ENCODE measurements at regions not wholly inside any gene's neighbourhood (a gene's known extent, or its start where the extent isn't known, plus 50 kb on each side); places are given as distances from the start of the nearest gene placed in this dataset.
A peak's percentile ranks its signal among the peaks of the same experiment; 100 is the strongest.

DNA sequence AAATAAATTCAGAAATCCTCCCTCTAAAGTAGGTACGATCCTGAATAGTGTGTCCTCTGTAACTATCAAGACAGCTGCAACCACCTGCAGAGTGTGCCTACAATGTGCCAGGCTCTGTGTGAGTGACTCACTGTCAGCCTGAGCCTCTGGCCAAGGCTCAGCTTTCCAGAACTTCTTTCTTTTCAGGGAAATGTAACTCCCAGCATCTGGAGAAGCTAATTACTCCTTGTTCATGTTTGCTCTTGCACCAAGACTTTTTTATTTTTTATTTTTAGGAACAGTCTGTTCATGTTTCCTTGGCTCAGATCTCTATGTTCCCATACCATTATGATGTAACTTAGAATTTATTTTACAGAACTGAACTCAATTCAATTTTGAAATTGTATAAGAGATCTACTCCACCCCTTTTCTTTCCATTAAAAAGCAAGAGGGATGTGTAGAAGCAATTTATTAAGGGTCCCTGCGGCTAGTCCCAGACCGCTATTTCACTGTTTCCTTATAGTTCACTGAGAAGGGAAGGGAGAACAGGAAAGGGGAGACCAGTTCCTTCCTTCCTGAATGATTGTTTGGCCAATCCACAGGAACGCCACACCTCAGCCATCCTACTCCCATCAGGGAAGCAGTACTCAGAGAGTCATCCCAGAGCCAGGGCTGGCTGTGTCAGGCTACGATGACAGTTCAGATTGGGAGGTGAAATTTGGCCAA is 112.4 kb upstream of the ZNF648 start:
- TF ChIP-seq SPI1 (IDR thresholded peaks at IDR 0.05; ENCODE audit: borderline replicate concordance, low read depth), result no peak
- TF ChIP-seq GABPA (IDR thresholded peaks at IDR 0.05; ENCODE audit: low read depth), result no peak
- TF ChIP-seq, protein P1, sequence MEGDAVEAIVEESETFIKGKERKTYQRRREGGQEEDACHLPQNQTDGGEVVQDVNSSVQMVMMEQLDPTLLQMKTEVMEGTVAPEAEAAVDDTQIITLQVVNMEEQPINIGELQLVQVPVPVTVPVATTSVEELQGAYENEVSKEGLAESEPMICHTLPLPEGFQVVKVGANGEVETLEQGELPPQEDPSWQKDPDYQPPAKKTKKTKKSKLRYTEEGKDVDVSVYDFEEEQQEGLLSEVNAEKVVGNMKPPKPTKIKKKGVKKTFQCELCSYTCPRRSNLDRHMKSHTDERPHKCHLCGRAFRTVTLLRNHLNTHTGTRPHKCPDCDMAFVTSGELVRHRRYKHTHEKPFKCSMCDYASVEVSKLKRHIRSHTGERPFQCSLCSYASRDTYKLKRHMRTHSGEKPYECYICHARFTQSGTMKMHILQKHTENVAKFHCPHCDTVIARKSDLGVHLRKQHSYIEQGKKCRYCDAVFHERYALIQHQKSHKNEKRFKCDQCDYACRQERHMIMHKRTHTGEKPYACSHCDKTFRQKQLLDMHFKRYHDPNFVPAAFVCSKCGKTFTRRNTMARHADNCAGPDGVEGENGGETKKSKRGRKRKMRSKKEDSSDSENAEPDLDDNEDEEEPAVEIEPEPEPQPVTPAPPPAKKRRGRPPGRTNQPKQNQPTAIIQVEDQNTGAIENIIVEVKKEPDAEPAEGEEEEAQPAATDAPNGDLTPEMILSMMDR (IDR thresholded peaks at IDR 0.05; ENCODE audit: insufficient read depth, low read length), result no peak
- TF ChIP-seq POLR2AphosphoS5 (IDR thresholded peaks at IDR 0.05; ENCODE audit: low read depth), result no peak
- TF ChIP-seq, protein P2, sequence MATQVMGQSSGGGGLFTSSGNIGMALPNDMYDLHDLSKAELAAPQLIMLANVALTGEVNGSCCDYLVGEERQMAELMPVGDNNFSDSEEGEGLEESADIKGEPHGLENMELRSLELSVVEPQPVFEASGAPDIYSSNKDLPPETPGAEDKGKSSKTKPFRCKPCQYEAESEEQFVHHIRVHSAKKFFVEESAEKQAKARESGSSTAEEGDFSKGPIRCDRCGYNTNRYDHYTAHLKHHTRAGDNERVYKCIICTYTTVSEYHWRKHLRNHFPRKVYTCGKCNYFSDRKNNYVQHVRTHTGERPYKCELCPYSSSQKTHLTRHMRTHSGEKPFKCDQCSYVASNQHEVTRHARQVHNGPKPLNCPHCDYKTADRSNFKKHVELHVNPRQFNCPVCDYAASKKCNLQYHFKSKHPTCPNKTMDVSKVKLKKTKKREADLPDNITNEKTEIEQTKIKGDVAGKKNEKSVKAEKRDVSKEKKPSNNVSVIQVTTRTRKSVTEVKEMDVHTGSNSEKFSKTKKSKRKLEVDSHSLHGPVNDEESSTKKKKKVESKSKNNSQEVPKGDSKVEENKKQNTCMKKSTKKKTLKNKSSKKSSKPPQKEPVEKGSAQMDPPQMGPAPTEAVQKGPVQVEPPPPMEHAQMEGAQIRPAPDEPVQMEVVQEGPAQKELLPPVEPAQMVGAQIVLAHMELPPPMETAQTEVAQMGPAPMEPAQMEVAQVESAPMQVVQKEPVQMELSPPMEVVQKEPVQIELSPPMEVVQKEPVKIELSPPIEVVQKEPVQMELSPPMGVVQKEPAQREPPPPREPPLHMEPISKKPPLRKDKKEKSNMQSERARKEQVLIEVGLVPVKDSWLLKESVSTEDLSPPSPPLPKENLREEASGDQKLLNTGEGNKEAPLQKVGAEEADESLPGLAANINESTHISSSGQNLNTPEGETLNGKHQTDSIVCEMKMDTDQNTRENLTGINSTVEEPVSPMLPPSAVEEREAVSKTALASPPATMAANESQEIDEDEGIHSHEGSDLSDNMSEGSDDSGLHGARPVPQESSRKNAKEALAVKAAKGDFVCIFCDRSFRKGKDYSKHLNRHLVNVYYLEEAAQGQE (IDR thresholded peaks at IDR 0.05; ENCODE audit: insufficient replicate concordance, low read depth), result no peak
- H3K27me3 ChIP-seq (ENCODE audit: insufficient read depth, poor library complexity, severe bottlenecking), result no peaks in the 10 kb centered on the region
- no peak for DNase-seq (ENCODE audit: low read depth in 1 of 2, low spot score in 1 of 2)
- H3K4me3 ChIP-seq (replicated peaks; ENCODE audit: insufficient read depth, low read length), result no peak overlapping the region
- no peak overlapping the region for H3K27ac ChIP-seq (replicated peaks)

DNA sequence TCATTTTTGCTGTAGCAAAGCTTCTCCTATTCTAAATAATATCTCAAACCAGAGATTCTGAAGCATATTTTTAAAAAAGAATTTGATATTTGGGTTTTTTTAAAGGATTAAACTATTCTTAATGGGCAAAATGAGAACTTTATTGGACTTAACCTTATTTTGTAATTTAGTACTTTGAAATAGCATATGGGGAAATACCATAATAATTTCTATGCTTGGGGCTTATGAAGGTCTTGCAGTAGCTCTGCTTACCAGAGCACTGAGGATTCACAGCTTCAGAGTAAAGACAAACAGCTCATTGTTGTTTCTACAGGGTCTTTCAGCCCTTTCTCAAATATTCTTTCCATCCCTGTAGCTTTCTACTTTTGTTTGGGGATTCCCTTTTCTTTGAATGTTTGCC is 111.2 kb upstream of the ZNF648 start:
- no peak for DNase-seq (ENCODE audit: low read depth in 1 of 2, low spot score in 1 of 2)
- no peaks in the 10 kb centered on the region for H3K27me3 ChIP-seq (ENCODE audit: insufficient read depth, poor library complexity, severe bottlenecking)
- H3K4me3 ChIP-seq (replicated peaks; ENCODE audit: insufficient read depth, low read length), result no peak overlapping the region
- TF ChIP-seq, protein P1 (IDR thresholded peaks at IDR 0.05; ENCODE audit: insufficient read depth, low read length), result no peak
- no peak overlapping the region for H3K27ac ChIP-seq (replicated peaks)

DNA sequence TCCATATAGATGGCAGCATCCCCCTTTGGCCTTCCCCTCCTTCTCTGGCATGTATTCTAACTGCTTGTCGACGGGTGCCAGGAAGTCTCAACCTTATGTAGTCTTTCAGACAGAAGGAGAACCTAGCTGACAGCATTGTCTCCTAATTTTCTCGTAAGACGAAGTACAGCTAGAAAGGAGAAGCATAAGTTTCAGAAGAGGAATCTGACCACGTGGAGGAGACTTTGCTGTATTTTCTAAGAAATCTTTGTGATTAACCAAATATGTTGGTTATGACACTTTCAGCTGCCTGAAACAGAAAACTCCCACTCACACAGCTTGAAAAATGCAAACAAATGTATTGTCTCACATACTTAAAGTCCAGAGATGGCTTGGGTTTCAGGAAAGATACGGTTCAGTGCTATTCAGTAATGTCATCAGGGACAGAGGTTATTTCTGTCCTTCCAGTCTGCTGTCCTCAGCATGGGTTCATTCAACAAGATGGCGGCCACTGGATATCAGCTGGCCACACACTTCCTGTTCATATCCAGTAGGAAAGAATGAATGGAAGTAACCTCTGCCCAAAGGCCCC is 109.5 kb upstream of the ZNF648 start:
- peak; percentile 43 to 57 for DNase-seq (ENCODE audit: low read depth in 1 of 2, low spot score in 1 of 2)
- Histone ChIP-seq H3K4me3 (replicated peaks; ENCODE audit: insufficient read depth, low read length) (no peak overlapping the region), H3K27ac (replicated peaks) (peak overlapping the region; percentile 67), H3K27me3 (ENCODE audit: insufficient read depth, poor library complexity, severe bottlenecking) (no peaks in the 10 kb centered on the region)
- TF ChIP-seq GABPA (IDR thresholded peaks at IDR 0.05; ENCODE audit: low read depth) (no peak), SPI1 (IDR thresholded peaks at IDR 0.05; ENCODE audit: borderline replicate concordance, low read depth) (no peak), POLR2AphosphoS5 (IDR thresholded peaks at IDR 0.05; ENCODE audit: low read depth) (no peak)
- TF ChIP-seq, protein P1 (IDR thresholded peaks at IDR 0.05; ENCODE audit: insufficient read depth, low read length), result no peak
- TF ChIP-seq, protein P2 (IDR thresholded peaks at IDR 0.05; ENCODE audit: insufficient replicate concordance, low read depth), result no peak
